H1 (cell line): ENCODE measurements at regions not wholly inside any gene's neighbourhood (a gene's known extent, or its start where the extent isn't known, plus 50 kb on each side); places are given as distances from the start of the nearest gene placed in this dataset.

ENCODE experiments used
- BCL11A ChIP-seq, 2 experiments: IDR thresholded peaks; one replicate each; pipeline ENCODE4 v1.6.1; 2011; ENCODE audit warnings: low read depth in 2 of 2, low read length in 2 of 2, mild to moderate bottlenecking in 2 of 2
- EZH2 ChIP-seq: fragments of 200-600 bp; sonication (generic); IDR thresholded peaks from 2 replicates; pipeline ENCODE4 v1.7.1; 2012; ENCODE audit warnings: low read depth, mild to moderate bottlenecking, moderate library complexity, low read length, inconsistent platforms; ENCODE audit not compliant: severe bottlenecking
- HDAC6 ChIP-seq: IDR thresholded peaks from one replicate; pipeline ENCODE4 v1.7.1; 2012; ENCODE audit warnings: low read depth, mild to moderate bottlenecking, inconsistent platforms, low read length, moderate library complexity
- SIN3A ChIP-seq, 2 experiments: IDR thresholded peaks in 1 of 2; conservative IDR thresholded peaks in 1 of 2; 2 replicates each; pipeline ENCODE4 v1.6.1; 2011 to 2012; ENCODE audit warnings: low read length in 2 of 2, improper control_type of control experiment in 1 of 2, low read depth in 1 of 2, mild to moderate bottlenecking in 1 of 2

DNA sequence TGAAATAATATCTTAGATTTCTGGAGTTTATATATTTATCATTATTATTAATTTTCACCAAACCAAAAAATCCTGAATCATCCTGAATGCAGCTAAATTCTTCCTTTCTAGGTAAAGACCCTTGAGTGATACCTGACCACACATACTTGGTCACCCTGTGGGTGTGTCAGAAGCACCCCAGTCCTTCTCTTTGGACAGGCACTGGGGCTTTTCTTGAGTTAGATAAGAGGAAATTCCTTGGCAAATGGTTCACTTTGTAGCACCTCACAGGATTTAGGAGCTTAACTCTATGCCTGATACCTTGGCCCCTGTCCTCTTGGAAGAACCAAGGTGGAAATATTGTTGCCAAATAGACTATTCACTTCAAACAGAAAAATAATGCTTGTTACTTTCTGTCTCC, 69.6 kb upstream of the PNPLA4 start (continued):
- TF ChIP-seq EZH2 (no peak), BCL11A (IDR thresholded peaks at IDR 0.05; ENCODE audit: low read depth in 2 of 2, low read length in 2 of 2) (no peak), HDAC6 (no peak), SIN3A (conservative IDR thresholded peaks at IDR 0.05 in 1 of 2, IDR thresholded peaks at IDR 0.05 in 1 of 2; ENCODE audit: low read depth in 1 of 2, low read length in 2 of 2) (no peak)
